ENCODE measurements at regions not wholly inside any gene's neighbourhood (a gene's known extent, or its start where the extent isn't known, plus 50 kb on each side); places are given as distances from the start of the nearest gene placed in this dataset.
A peak's percentile ranks its signal among the peaks of the same experiment; 100 is the strongest.

GRCh38 chr13:73251626-73252265 is 192.9 kb downstream of the KLF5 start:
- DNase-seq (ENCODE audit: low read depth) = no peak

GRCh38 chr13:73250061-73250460 is 191.3 kb downstream of the KLF5 start:
- DNase-seq (ENCODE audit: low read depth) = no peak

DNA sequence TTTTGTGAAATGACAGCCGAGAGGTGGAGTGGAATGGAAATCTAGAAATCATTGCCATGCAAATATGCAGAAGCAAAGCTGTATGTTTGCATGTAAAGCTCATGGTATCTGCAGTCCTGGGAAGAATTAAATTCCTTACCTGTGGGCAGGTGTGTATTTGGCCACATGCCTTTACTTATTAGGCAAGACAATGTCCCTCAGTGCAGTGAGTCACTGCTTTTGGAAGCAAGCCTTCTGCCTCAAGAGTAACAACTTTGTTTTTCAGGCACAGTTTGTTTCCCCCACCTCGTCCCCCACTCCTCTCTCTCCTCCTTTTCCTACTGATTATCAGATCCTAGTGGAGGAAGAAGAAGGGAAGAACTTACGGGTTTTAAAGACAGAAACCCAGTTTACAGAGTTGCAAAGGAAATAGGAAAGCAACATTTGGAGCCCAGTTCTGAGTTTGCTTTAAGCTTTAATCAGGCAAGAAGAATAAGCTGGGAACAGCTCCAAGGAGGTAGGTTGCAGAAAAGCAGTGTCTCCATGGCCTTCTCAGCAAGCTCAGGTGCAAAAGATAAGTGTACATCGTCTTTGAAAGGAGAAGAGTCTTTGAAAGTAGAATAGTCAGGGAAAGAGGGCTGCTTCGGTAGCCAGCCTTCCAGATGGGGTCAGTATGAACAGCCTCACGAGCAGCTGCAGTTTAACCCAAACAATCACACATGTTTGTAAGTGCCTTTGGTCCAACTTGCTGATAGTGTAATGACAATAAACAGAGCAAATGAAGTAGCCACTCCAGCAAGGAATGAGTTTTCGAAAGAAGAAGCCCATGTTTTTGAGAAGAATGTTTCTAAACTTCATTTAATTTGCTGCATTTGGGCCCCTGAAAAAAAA is 190.1 kb downstream of the KLF5 start:
- no peak for DNase-seq (ENCODE audit: low read depth)

GRCh38 chr13:73248154-73248553 is 189.3 kb downstream of the KLF5 start:
- DNase-seq (ENCODE audit: low read depth) = no peak

DNA sequence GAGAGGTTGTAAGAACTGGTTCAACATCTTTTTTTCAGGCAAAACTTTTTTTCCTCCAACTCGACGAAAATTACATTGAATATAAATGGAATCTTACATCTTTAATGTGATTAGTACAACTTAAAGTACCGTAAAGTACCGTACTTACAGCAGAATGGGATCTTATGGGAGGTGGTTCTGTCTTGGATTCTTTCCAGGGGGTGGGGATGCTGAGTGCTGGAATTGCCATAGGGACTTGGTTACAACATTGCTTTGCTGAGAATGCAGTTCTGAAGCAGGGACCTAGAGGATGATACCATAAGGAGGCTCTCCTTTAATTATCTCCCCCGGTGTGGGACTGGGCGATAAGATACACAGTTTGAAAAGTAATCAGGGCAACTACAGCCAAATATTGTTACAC is 186.4 kb downstream of the KLF5 start:
- no peak for DNase-seq (ENCODE audit: low read depth)

- DNase-seq (ENCODE audit: low read depth) = no peak
Observed at GRCh38 chr13:73244467-73244866, 185.7 kb downstream of the KLF5 start.

GRCh38 chr13:73242515-73243015 is 183.8 kb downstream of the KLF5 start:
- DNase-seq (ENCODE audit: low read depth) = no peak

DNA sequence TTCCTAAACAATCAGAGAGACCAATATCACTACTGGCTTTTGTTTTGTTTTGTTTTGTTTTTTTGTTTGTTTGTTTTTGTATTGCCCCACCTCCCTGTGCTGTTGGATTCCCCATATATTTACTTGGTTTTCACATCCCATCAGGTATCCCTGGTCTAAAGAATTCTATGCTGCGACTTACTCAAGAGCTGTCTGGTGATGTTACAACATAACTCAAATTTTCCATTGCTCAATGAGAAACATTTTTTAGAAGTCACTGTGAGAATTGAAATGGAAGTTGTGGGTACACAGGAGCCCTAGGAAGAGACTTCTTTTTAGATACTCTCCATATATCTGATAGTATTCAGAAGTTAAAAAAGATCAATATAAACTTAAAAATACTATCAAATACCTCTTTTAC is 181.4 kb downstream of the KLF5 start:
- DNase-seq (ENCODE audit: low read depth) = no peak

DNA sequence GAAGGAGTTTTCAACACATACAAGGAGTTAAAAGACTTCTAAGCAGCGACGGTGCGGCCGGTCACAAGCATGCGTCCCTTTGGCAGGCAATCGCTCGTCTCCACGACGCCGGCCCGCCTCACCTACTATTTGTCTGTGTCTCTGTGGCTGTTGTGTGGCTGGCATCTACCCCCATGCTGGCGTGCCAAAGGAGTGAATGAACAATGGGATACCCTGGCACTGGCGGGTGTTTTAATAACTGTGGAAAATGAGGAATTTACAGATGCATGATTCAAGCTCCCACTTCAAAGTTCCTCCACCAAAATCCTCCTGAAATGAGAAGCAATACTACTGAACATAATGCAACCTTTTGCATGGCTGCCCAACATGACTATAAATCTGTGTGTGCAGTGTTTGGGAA is 176.6 kb downstream of the KLF5 start:
- no peak for DNase-seq (ENCODE audit: low read depth)

DNA sequence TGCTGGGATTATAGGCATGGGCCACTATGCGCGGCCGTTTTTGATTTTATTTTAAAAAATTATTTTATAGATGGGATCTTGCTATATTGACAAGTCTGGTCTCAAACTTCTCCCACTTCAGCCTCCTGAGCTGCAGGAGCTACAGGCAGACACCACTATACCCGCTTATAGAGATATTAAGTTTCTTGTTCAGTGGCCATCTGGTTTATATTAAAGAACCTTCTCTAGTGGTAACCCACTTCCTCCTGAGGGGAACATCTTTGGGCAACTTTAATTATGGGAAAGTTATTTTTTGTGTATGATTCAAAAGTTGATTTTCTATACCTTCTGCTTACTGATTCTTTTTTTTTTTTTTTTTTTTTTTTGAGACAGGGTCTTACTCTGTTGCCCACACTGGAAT is 172.7 kb downstream of the KLF5 start:
- no peak for DNase-seq (ENCODE audit: low read depth)

DNA sequence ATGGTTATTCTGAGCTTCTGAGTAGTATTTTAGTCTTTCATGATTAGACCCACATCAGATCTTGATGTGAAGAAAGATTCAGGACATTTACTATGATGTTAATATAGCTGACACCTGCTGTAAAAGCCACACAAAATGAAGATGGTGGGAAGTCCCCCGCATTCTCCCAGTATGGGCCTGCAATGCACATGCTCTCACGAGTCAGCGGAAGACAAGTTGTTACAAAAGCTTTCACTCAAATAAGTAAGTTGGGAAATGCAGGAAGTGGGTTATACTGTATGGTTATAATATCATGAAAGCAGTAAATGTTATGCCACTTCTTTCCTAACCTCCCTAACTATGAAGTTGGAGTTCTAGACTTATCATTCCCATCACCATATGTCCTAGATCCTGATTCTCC is 171.9 kb downstream of the KLF5 start:
- DNase-seq (ENCODE audit: low read depth) = no peak

GRCh38 chr13:73228546-73228945 is 169.7 kb downstream of the KLF5 start:
- DNase-seq (ENCODE audit: low read depth) = peak; percentile 55

GRCh38 chr13:73225990-73226389 is 167.2 kb downstream of the KLF5 start:
- no peak for DNase-seq (ENCODE audit: low read depth)

DNA sequence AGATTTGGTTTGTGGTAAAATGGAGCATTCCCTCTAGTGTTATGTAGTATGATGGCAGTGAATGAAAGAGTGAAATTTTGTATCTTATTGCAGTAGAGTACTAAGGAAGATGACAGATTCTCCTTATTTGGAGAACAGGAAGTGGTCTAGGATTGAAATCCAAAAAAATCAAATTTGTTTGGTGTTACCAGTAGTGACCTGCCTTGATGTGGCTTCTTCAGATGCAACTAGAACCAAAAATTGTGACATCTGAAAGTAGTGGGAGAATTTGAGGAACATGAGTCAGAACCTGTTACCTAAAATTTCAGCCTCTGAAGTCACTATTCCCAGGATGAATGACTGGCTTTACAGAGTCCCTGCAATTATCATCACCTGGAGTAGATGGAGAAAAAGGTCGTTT is 165.9 kb downstream of the KLF5 start:
- DNase-seq (ENCODE audit: low read depth) = no peak

DNA sequence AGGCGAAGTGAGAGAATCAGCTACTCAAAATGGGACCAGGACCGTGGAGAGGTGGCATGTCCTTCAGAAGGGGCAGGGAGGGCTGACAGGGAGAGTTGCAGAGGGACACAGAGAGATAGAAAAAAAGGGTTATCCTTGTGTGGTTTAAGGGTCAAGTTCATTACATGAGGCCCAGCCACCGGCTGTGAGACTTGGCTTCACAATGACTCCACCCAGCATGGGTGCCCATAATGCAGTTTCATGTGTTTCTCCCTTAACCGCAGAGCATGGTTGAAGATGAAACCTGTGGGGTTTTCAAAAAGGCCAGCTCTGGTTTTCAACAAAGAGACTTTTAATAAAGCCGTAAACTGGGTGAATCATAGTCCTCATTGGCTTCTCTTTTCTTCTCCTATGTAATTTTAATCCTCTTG is 164.6 kb downstream of the KLF5 start:
- DNase-seq (ENCODE audit: low read depth) = no peak

GRCh38 chr13:73222627-73223305 is 164.0 kb downstream of the KLF5 start:
- DNase-seq (ENCODE audit: low read depth) = no peak

DNA sequence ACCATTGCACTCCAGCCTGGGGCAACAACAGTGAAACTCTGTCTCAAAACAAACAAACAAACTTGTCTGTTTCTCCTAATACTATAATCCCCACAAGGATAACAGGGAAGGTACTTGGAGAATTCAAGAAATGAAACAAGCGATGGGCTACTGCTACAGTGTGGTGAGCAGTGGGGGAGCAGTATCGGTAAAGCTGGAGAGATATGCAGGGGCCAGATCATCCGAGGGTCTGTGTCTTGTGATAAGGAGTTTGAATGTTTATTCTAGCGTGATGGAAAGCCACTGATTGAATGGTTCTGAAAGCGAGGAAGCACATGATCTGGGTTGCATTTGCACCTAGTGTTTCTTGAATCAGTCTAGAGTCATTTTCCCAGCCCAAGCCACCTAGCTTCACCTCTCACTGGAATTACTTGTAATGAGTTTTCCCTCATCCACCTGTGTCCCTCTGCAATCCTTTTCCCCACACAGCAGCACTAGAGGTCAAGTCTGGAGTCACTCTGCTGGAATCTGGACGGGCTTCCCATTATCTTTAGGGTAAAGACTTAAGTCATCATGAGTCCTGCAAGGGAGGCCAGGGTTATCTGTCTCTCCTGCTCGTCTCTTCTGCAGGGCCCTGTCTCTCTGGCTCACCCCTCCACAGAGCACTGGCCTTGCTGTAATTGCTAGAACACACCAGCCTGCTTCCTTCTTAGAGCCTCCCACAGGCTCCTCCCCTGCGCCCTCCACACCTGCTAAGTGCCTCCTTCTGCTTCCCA is 162.3 kb downstream of the KLF5 start:
- DNase-seq (ENCODE audit: low read depth) = peak; percentile 30

GRCh38 chr13:73218181-73218580 is 159.4 kb downstream of the KLF5 start:
- no peak for DNase-seq (ENCODE audit: low read depth)

- DNase-seq (ENCODE audit: low read depth) = no peak
Observed at GRCh38 chr13:73216381-73216831, 157.6 kb downstream of the KLF5 start.

DNA sequence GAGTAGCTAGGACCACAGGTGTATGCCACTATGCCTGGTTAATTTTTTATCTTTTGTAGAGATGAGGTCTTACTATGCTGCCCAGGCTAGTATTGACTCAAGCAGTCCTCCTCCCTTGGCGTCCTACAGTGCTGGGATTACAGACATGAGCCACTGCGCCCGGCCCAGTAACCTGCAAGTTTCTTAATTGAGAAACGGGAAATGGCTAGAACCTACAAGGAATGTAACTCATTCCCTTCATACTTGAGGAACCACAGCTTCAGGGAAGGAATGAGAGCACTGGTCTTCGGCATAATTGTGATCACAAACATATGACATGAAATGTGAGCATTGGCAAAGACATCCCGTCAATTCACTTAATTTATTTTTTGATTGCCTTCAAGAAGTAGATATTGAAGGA is 157.0 kb downstream of the KLF5 start:
- peak; percentile 47 for DNase-seq (ENCODE audit: low read depth)

GRCh38 chr13:73212482-73212881 is 153.7 kb downstream of the KLF5 start:
- DNase-seq (ENCODE audit: low read depth) = no peak

Measured in ELR (cell line).